GM12892 (cell line): ENCODE measurements at regions not wholly inside any gene's neighbourhood (a gene's known extent, or its start where the extent isn't known, plus 50 kb on each side); places are given as distances from the start of the nearest gene placed in this dataset.

Source experiments
- POLR2AphosphoS5 ChIP-seq: IDR thresholded peaks from 2 replicates; pipeline ENCODE4 v1.6.1; 2011; ENCODE audit warnings: low read depth, low read length, control low read depth
- TAF1 ChIP-seq: IDR thresholded peaks from 2 replicates; pipeline ENCODE4 v1.6.1; 2011; ENCODE audit warnings: low read depth, mild to moderate bottlenecking, control low read depth, low read length, borderline replicate concordance

DNA sequence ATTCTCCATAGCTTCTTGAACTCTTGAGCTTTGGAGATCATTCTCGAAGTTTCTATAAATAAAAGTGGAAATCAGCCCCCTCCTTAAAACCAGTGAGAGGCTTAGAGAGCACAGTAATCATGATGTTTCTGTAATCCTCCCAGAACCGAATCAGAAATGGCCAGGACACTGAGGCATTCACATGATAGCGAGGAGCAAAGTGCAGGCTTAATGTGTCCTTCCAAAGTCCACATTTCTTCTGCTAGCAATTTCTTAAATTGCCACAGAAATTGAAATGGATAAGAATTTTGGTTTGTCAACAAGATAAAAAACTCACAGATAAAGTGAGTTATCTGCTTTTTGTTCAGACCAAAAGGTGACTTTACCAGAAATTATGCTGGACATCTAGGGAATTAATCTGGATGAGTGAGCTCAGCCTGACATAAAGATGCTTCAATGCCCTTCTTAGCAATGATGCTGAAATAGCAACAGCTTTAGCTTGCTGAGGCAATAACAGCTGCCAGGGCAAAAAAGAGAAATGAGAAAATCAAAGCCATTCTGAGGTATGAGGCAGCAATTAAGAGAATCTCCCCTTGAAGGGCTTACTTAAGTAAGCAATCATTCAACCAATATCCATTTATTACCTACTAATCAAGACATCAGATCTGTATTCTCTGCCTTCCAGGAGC lies 82.4 kb upstream of the PHLPP1 start:
- TF ChIP-seq POLR2AphosphoS5 (no peak), TAF1 (no peak)
